HG03095 (cell line): ENCODE measurements at regions not wholly inside any gene's neighbourhood (a gene's known extent, or its start where the extent isn't known, plus 50 kb on each side); places are given as distances from the start of the nearest gene placed in this dataset.

Source experiments
- ATAC-seq: cut with Tn5 transposase; IDR thresholded peaks from one replicate; pipeline ENCODE4 v1.9.1; 2021; ENCODE audit warnings: moderate library complexity; ENCODE audit not compliant: unreplicated experiment

- no peak for ATAC-seq
Measured at GRCh38 chr9:103899866-103900265, 194.2 kb upstream of the SMC2 start.

DNA sequence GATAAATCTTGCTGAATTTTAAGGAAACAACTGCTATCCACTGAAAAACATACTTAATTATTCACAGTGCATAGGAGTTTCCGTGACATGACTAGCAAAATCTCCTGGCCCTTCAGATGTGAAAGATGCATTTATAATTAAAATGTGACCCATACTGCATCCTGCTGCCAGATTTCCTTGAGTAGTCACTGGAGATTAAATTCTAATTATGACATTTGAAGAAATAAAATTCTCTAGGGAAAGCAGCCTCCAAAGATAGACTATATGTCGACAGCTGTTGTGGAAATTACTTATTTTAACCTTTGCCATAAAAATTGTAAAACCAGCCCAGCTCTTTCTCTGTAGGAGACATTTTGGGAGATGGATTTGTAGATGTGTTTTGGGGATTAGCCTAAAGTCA lies 193.6 kb upstream of the SMC2 start:
- ATAC-seq = no peak

DNA sequence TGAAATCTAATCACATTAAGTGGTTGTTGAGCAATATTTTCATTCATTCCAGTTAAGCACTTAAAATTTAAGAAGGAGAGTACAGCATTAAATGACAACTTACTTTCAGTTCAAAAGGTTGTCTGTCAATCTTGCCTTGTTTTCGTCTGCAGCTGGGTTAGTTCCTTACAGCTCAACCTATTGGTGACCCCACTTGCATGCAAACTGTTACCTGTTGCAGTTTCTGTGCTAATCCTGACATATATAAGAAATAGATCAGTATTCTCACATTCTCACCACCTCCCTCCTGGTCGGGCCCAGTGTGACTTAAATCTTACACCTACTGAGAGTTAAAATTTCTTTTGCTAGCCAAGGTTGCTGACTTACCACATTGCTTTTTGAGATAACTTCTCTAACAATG lies 191.8 kb upstream of the SMC2 start:
- no peak for ATAC-seq

DNA sequence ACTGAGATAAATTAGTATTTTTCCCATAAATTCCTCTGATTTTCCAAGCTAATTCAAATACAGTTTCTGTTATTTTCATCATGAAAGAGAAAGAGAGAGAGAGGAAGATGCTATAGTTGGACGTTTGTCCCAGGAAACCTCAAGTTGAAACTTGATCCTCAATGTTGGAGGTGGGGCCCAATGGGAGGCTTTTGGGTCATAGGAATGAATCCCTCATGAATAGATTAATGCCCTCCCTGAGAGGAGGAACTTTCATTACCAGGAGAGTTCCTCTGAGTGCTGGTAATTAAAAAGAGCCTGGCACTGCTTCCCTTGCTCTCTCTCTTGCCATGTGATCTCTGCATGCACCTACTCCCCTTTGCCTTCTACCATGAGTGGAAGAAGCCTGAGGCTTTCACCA lies 189.9 kb upstream of the SMC2 start:
- ATAC-seq = no peak

GRCh38 chr9:103913899-103914298 lies 180.2 kb upstream of the SMC2 start:
- ATAC-seq = no peak

DNA sequence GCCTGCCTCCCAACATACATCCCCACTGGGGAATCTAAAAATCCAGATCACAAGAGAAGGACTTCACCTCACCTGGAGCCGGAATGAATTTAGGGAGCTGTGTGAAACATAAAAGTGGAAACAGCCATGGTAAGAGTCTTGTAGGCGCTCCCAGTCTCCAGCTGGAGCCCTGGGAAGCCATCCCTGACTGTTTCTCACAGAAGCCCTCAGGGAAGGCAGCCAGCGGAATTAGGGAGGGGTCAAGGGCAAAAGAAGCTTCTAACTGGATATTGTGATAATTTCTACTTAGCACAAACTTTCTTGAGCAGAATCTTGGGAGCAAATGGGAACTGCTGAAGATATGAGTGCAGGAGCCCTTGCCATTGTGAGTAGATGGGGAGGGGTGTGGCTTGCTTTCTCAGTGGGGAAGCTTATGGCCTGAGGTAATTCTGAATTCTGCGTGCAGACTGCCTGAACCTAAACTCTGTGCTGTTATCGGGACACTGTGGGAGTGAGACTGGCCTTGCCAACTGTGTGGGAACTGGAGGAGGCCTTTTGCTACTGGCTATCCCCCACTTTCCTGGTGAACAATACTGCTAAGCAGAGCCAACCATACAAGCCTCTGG lies 174.4 kb upstream of the SMC2 start:
- no peak for ATAC-seq

DNA sequence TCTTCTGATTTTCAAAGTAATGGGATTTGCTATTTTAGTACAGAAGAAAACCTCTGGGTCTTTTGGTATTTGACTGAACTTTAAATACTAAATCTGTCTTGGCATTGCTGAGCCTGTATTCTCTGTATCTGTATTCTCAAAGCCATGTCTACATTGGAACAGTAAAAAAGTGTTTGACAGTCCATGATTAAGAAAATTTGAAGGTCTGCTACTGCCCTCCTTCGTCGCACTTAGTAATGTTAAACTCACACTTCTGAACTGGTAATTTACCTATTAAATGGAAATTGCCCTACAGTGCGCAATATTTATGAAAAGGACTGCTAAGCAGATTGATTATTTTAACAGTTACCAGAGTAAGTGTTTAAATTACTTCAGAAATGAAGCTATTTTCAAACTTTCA lies 165.7 kb upstream of the SMC2 start:
- no peak for ATAC-seq

GRCh38 chr9:103941104-103941503 lies 153.0 kb upstream of the SMC2 start:
- ATAC-seq = no peak

DNA sequence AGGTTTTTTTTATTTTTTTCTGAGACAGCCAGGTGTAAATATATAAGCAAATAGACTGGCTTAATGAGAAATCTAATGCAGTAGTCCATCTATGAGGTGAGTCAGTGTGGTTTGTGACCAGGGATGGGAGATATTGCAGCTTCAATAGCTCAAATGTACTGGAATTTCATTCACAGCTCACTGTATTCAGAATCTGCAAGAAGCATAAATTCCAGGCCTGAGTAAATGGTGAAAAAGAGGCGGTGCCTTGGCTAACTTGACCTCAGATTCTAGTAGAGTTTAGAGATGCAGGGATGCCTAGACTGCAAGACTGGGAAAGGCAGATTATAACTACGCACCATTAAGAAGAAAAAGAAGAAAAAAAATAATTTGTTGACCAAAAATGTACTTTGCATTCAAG lies 151.9 kb upstream of the SMC2 start:
- ATAC-seq = no peak

DNA sequence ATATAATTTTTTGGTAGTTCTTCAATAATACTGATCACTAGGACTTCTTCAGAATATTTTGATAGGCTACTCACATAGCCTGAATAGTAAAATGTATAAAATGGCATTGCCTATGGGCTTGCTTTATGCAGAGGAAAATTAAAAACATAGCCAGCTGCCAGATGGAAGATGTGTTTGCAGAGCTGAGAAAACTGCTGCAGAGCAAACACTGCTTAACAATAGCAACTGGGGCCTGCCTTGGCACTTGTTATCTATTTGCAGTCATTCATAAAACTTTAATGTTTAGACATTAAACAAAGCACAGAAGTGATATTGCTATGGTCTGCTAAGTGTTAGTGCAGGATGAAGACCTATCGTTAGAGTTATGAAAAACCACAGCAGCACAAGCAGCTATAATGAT lies 151.5 kb upstream of the SMC2 start:
- no peak for ATAC-seq

DNA sequence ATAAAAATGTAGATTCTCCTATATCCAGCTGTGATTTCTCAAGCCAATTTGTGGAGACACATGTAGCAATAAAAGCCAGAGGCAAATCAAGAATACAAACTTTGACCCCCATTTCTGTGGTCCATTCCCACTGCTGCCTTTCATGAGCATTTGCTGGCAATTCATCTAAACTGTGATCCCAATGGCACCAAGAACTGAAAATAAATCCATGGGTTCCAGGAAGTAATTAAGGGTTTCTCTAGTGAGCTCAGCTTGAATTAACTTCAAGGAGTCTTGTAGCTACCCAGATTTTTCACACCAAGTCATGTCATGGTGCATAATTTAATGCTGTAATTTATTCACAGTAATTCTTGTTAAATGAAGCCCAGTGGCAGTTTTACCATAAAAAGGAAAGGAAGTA lies 145.0 kb upstream of the SMC2 start:
- ATAC-seq = no peak

GRCh38 chr9:103977163-103977562 lies 116.9 kb upstream of the SMC2 start:
- ATAC-seq = no peak

DNA sequence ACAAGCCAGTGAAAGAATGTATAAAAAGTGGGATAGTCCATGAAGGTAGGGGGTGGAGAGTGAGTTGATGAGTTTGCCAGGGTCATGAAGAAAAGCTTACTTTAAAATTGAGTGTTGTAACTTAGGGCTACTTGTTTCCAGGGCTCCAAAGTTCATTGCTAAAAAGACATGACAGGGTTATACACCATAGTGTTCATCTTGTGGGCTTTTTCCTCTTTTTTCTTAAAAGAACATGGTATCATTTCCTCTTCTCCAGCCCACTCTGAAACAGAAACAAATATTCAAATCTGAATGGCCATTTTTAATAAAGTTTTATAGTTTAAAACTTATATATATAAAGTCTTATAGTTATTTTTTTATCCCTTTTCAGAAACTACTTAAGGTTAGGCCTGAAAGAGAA lies 115.7 kb upstream of the SMC2 start:
- ATAC-seq = no peak

DNA sequence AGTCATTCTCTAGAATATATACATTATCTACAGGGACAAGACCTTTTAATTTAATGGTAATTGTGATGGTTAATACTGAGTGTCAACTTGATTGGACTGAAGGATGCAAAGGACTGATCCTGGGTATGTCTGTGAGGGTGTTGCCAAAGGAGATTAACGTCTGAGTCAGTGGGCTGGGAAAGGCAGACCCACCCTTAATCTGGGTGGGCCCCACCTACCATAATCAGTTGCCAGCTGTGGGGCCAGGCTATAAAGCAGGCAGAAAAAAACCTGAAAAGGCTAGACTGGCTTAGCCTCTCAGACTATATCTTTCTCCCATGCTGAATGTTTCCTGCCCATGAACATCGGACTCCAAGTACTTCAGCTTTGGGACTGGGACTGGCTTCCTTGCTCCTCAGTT lies 112.2 kb upstream of the SMC2 start:
- ATAC-seq = no peak

- ATAC-seq = no peak
Measured at GRCh38 chr9:103985077-103985476, 109.0 kb upstream of the SMC2 start.

DNA sequence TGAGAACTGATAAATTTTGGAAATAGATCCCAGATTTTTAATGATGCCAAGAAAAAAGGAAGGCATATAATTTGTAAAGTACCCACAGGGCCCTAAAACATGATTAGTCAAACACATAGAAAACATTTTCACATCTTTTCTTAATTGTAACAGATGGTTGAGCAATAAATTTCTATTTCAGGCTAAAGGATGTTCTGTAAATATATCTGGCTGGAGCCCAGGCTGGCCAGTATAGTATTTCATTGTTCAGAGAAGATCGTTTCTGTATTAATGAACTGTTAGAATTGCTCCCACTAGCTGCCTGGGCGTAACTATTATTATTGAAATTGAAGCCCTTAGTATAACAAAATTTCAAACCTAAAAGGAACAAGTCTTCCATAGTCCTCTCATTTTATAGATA lies 105.3 kb upstream of the SMC2 start:
- ATAC-seq = no peak

DNA sequence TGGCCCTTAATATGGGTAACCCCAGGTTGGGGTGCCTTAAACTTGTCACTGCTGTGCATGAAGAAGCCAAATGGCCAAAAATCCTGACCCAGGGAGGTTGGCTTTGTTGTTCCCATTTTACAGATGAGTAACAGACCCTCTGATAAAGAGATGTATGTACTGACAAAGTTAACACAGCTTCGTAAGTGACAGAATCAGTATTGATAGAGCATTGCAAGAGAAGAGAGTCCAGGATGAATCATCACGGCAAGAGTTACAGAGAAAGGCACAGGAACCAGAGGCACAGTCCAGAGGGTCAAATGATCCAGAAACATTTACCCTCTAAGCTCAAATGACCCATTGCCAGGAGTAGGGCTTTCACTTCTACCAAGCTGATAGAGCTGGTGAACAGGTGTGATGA lies 103.8 kb upstream of the SMC2 start:
- ATAC-seq = no peak

DNA sequence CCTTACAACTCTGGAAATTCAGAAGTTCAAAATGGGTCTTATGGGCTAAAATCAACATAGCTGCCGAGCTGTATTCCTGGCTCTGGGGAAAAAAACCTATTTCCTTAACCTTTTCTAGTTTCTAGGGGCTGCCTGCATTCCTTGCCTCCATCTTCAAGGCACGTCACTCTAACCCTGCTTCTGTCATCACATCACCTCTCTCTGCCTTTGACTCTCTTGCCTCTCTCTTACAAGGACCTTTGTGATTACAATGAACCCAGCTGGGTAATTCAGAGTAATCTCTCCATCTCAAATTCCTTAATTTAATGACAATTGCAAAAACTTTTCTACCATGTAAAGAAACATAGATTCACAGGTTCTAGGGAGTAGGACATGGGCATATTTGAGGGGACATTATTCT lies 103.1 kb upstream of the SMC2 start:
- ATAC-seq = no peak

GRCh38 chr9:103991698-103992097 lies 102.4 kb upstream of the SMC2 start:
- peak; percentile 73 for ATAC-seq

DNA sequence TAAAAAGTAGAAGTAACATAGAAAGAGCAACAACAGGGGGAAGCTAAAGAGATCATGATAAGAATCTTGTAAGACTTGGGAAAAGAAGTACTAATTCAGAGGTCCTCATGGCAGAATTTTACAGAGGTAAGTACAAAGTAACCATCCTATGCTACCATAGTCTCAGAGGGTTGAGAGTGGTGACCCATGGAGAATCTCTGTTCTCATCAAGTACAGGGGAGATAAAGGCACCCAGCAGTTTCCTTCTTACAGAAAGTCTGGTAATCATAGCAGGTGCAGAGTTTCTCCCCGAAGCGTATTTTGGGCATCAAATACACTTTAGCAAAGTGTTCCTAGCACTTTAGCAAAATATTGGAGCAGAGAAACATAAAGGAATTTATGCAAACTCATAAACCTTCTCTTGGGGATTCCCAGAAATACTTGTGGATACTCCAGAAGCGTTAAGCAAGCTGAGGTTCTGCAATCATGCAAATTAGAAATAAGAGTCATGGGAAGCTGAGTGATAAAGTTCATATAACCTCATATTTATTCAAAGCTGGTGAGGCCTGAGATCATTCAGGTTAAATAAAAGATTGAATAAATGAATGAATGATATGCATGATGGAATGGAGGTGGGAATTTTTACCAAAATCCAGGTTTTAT lies 101.0 kb upstream of the SMC2 start:
- ATAC-seq = no peak

- no peak for ATAC-seq
Measured at GRCh38 chr9:103997856-103998370, 96.2 kb upstream of the SMC2 start.

- ATAC-seq = no peak
Measured at GRCh38 chr9:103999375-104000062, 94.6 kb upstream of the SMC2 start.
